WTC11 (cell line): ENCODE measurements at regions not wholly inside any gene's neighbourhood (a gene's known extent, or its start where the extent isn't known, plus 50 kb on each side); places are given as distances from the start of the nearest gene placed in this dataset.

Experiments
- ATF1 ChIP-seq: sonication (generic); formaldehyde crosslinking; IDR thresholded peaks from 2 replicates; pipeline ENCODE4 v1.8.1; 2023; ENCODE audit warnings: mild to moderate bottlenecking, moderate library complexity, missing genetic modification reagents
- CTCF ChIP-seq: fragments of 200-600 bp; IDR thresholded peaks from 2 replicates; pipeline ENCODE4 v1.8.0; 2022; ENCODE audit warnings: antibody characterized with exemption
- E2F4 ChIP-seq: sonication (generic); formaldehyde crosslinking; IDR thresholded peaks from 2 replicates; pipeline ENCODE4 v1.8.1; 2022; ENCODE audit warnings: low read depth, mild to moderate bottlenecking, moderate library complexity, missing genetic modification reagents, borderline replicate concordance
- FOXJ3 ChIP-seq: sonication (generic); formaldehyde crosslinking; IDR thresholded peaks from 2 replicates; pipeline ENCODE4 v1.9.0; 2021; ENCODE audit warnings: missing genetic modification reagents, mild to moderate bottlenecking, borderline replicate concordance
- JAZF1 ChIP-seq: fragments of 250-450 bp; sonication (Bioruptor Pico); IDR thresholded peaks from 2 replicates; pipeline ENCODE4 v1.9.0; 2021; ENCODE audit warnings: moderate library complexity, mild to moderate bottlenecking, inconsistent platforms
- SOX15 ChIP-seq: fragments of 250-450 bp; sonication (Bioruptor Pico); IDR thresholded peaks from 2 replicates; pipeline ENCODE4 v1.9.0; 2021; ENCODE audit warnings: mild to moderate bottlenecking
- SP1 ChIP-seq: sonication (generic); formaldehyde crosslinking; conservative IDR thresholded peaks from 2 replicates; pipeline ENCODE4 v1.8.1; 2022; ENCODE audit warnings: missing genetic modification reagents
- ZNF232 ChIP-seq: sonication (generic); formaldehyde crosslinking; IDR thresholded peaks from 2 replicates; pipeline ENCODE4 v1.8.0; 2022; ENCODE audit warnings: mild to moderate bottlenecking, missing genetic modification reagents
- TF ChIP-seq, protein P1 (sequence below): sonication (generic); formaldehyde crosslinking; conservative IDR thresholded peaks from 2 replicates; pipeline ENCODE4 v1.8.1; 2022; ENCODE audit warnings: mild to moderate bottlenecking, missing genetic modification reagents
- TF ChIP-seq, protein P2 (sequence below): sonication (generic); formaldehyde crosslinking; conservative IDR thresholded peaks from 2 replicates; pipeline ENCODE4 v1.8.1; 2023; ENCODE audit warnings: mild to moderate bottlenecking, low read depth, missing genetic modification reagents, moderate library complexity
- TF ChIP-seq, protein P3 (sequence below): sonication (generic); formaldehyde crosslinking; IDR thresholded peaks from 2 replicates; pipeline ENCODE4 v1.8.1; 2023; ENCODE audit warnings: mild to moderate bottlenecking, missing genetic modification reagents, moderate library complexity

DNA sequence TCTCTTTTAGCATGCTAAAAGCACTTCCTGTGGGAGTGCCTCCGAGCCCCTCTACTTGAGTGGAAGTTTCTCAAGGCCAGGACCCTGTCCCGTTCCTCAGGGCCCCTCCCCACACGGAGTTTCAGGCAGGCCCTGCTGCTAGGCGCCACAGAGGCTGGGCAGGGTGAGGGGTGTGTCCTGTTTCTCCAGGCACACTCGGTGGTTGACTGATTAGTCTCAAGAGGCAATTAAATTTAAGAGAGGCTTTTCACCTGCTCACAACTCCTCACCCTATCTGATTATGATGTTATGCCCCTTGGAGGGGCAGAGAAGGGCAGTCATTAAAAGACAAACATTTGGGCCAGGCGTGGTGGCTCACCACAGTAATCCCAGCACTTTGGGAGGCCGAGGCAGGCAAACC, 160.8 kb upstream of the HAAO start:
- TF ChIP-seq CTCF: no peak
- TF ChIP-seq SP1 (CRISPR knock-in tag): no peak
- no peak for TF ChIP-seq E2F4 (CRISPR knock-in tag)
- TF ChIP-seq, protein P1, sequence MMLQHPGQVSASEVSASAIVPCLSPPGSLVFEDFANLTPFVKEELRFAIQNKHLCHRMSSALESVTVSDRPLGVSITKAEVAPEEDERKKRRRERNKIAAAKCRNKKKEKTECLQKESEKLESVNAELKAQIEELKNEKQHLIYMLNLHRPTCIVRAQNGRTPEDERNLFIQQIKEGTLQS (CRISPR knock-in tag): no peak
- no peak for TF ChIP-seq ZNF232 (CRISPR knock-in tag)
- no peak for TF ChIP-seq ATF1 (CRISPR knock-in tag)
- no peak for TF ChIP-seq JAZF1 (CRISPR knock-in tag)
- TF ChIP-seq, protein P2, sequence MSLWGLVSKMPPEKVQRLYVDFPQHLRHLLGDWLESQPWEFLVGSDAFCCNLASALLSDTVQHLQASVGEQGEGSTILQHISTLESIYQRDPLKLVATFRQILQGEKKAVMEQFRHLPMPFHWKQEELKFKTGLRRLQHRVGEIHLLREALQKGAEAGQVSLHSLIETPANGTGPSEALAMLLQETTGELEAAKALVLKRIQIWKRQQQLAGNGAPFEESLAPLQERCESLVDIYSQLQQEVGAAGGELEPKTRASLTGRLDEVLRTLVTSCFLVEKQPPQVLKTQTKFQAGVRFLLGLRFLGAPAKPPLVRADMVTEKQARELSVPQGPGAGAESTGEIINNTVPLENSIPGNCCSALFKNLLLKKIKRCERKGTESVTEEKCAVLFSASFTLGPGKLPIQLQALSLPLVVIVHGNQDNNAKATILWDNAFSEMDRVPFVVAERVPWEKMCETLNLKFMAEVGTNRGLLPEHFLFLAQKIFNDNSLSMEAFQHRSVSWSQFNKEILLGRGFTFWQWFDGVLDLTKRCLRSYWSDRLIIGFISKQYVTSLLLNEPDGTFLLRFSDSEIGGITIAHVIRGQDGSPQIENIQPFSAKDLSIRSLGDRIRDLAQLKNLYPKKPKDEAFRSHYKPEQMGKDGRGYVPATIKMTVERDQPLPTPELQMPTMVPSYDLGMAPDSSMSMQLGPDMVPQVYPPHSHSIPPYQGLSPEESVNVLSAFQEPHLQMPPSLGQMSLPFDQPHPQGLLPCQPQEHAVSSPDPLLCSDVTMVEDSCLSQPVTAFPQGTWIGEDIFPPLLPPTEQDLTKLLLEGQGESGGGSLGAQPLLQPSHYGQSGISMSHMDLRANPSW (CRISPR knock-in tag): no peak
- TF ChIP-seq SOX15: no peak
- TF ChIP-seq FOXJ3 (CRISPR knock-in tag): no peak
- TF ChIP-seq, protein P3, sequence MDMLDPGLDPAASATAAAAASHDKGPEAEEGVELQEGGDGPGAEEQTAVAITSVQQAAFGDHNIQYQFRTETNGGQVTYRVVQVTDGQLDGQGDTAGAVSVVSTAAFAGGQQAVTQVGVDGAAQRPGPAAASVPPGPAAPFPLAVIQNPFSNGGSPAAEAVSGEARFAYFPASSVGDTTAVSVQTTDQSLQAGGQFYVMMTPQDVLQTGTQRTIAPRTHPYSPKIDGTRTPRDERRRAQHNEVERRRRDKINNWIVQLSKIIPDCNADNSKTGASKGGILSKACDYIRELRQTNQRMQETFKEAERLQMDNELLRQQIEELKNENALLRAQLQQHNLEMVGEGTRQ (CRISPR knock-in tag): no peak
